IMR-90 (cell line): ENCODE measurements at regions not wholly inside any gene's neighbourhood (a gene's known extent, or its start where the extent isn't known, plus 50 kb on each side); places are given as distances from the start of the nearest gene placed in this dataset.
"Not testable (repeated sequence)": the region's sequence is repeated elsewhere in the genome, so short reads cannot be mapped to it uniquely, and the experiment has no call there.

Source experiments
- ATAC-seq: fragments of 200-7000 bp; cut with Tn5 transposase; 2 replicates; pipeline ENCODE4 v1.9.1; 2020; ENCODE audit warnings: low read depth, mild to moderate bottlenecking, moderate library complexity
- BruUV-seq: library from RNA; stranded (reverse); fragments of 400-500 nt; replicated peaks from 2 replicates; lab custom pipeline; 2021; lab: Mats Ljungman, UMichigan
- CTCF ChIA-PET: fragments of 300-600 bp; formaldehyde crosslinking; extraction: SDS; loops from one replicate; lab custom pipeline; 2021; ENCODE audit warnings: antibody characterized with exemption; lab: Yijun Ruan, JAX
- POLR2A ChIA-PET: fragments of 300-600 bp; sonication (Branson Sonifier 250); formaldehyde crosslinking; loops from one replicate; lab custom pipeline; 2022; ENCODE audit warnings: antibody characterized with exemption; ENCODE audit not compliant: unreplicated experiment; lab: Charles Lee
- DNase-seq: peaks from one replicate; pipeline ENCODE4 v3.0.0; 2013
- H2AFZ ChIP-seq: replicated peaks from 2 replicates; pipeline ENCODE3; 2013; ENCODE audit warnings: low read length, mild to moderate bottlenecking; ENCODE audit not compliant: poor library complexity
- H2AK5ac ChIP-seq: 2 replicates; pipeline ENCODE4 v1.6.1; 2013; ENCODE audit warnings: low read depth, low read length, inconsistent platforms
- H2AK9ac ChIP-seq: replicated peaks from 2 replicates; pipeline ENCODE3; 2013; ENCODE audit warnings: mild to moderate bottlenecking, low read depth, low read length, moderate library complexity; ENCODE audit not compliant: poor library complexity
- H2BK120ac ChIP-seq: 2 replicates; pipeline ENCODE4 v1.6.1; 2013; ENCODE audit warnings: low read depth, low read length, inconsistent platforms
- H2BK15ac ChIP-seq: 3 replicates; pipeline ENCODE4 v1.6.1; 2013; ENCODE audit warnings: low read depth, low read length, inconsistent platforms
- H2BK20ac ChIP-seq: 2 replicates; pipeline ENCODE4 v1.6.1; 2013; ENCODE audit warnings: low read depth, mild to moderate bottlenecking, inconsistent platforms, low read length, moderate library complexity
- H2BK5ac ChIP-seq: 2 replicates; pipeline ENCODE4 v1.6.1; 2013; ENCODE audit warnings: mild to moderate bottlenecking, low read depth, low read length, inconsistent platforms; ENCODE audit not compliant: poor library complexity, severe bottlenecking
- H3K14ac ChIP-seq: replicated peaks from 2 replicates; pipeline ENCODE4 v1.6.1; 2013; ENCODE audit warnings: low read depth, low read length, inconsistent platforms
- H3K18ac ChIP-seq: 2 replicates; pipeline ENCODE4 v1.6.1; 2013; ENCODE audit warnings: low read depth, low read length, control low read depth
- H3K23ac ChIP-seq: 2 replicates; pipeline ENCODE4 v1.6.1; 2013; ENCODE audit warnings: low read depth, low read length, inconsistent platforms
- H3K27ac ChIP-seq: 2 replicates; pipeline ENCODE4 v1.5.1; 2013; ENCODE audit warnings: mild to moderate bottlenecking, control low read depth, low read length; ENCODE audit not compliant: insufficient read depth
- H3K27me3 ChIP-seq: 2 replicates; pipeline ENCODE4 v1.6.1; 2013; ENCODE audit warnings: low read length; ENCODE audit not compliant: control insufficient read depth, insufficient read depth
- H3K36me3 ChIP-seq: 2 replicates; pipeline ENCODE4 v1.6.1; 2013; ENCODE audit warnings: low read length, mixed read lengths; ENCODE audit not compliant: control insufficient read depth, insufficient read depth
- H3K4ac ChIP-seq: 2 replicates; pipeline ENCODE4 v1.6.1; 2013; ENCODE audit warnings: low read depth, low read length, inconsistent platforms
- H3K4me1 ChIP-seq: 2 replicates; pipeline ENCODE4 v1.6.1; 2013; ENCODE audit warnings: low read length, mixed read lengths; ENCODE audit not compliant: control insufficient read depth, insufficient read depth
- H3K4me2 ChIP-seq: 2 replicates; pipeline ENCODE4 v1.6.1; 2013; ENCODE audit warnings: low read depth, mild to moderate bottlenecking, control low read depth, low read length, moderate library complexity
- H3K4me3 ChIP-seq: 2 replicates; pipeline ENCODE4 v1.5.1; 2013; ENCODE audit warnings: low read depth, mild to moderate bottlenecking, control low read depth, low read length, moderate library complexity; ENCODE audit not compliant: insufficient read depth
- H3K56ac ChIP-seq: 2 replicates; pipeline ENCODE4 v1.6.1; 2013; ENCODE audit warnings: low read length, inconsistent platforms; ENCODE audit not compliant: insufficient read depth; ENCODE audit errors: extremely low read depth
- H3K79me1 ChIP-seq, 2 experiments: 2 replicates each; pipeline ENCODE4 v1.6.1; 2013; ENCODE audit warnings: low read length in 2 of 2, inconsistent platforms in 1 of 2, low read depth in 1 of 2
- H3K9ac ChIP-seq: 2 replicates; pipeline ENCODE4 v1.6.1; 2013; ENCODE audit warnings: low read depth, low read length, control low read depth
- H3K9me1 ChIP-seq: 2 replicates; pipeline ENCODE4 v1.6.1; 2013; ENCODE audit warnings: low read length, inconsistent platforms; ENCODE audit not compliant: insufficient read depth
- H3K9me3 ChIP-seq: 2 replicates; pipeline ENCODE4 v1.6.1; 2013; ENCODE audit warnings: low read length; ENCODE audit not compliant: control insufficient read depth, insufficient read depth
- H4K20me1 ChIP-seq: 2 replicates; pipeline ENCODE4 v1.6.1; 2013; ENCODE audit warnings: low read length, inconsistent platforms; ENCODE audit not compliant: insufficient read depth
- H4K5ac ChIP-seq: 2 replicates; pipeline ENCODE4 v1.6.1; 2013; ENCODE audit warnings: mild to moderate bottlenecking, low read depth, low read length, control low read depth
- H4K8ac ChIP-seq, 2 experiments: 2 replicates each; pipeline ENCODE4 v1.6.1; 2013; ENCODE audit warnings: low read depth in 2 of 2, low read length in 2 of 2, control low read depth in 1 of 2, inconsistent platforms in 1 of 2
- H4K91ac ChIP-seq: 2 replicates; pipeline ENCODE4 v1.6.1; 2013; ENCODE audit warnings: low read depth, low read length, inconsistent platforms; ENCODE audit not compliant: insufficient read depth
- WGBS, 2 experiments: methylation state at CpG; one replicate each; pipeline versions ENCODE4 v1.1.5 to v1.1.7; 2013; ENCODE audit warnings: missing lambda C conversion rate in 2 of 2; ENCODE audit not compliant: insufficient read length in 1 of 2; ENCODE audit errors: extremely low coverage in 2 of 2; 5-methylcytosine and 5-hydroxymethylcytosine counted together
- dilution Hi-C: fragments of 300-500 bp; cut with HindIII; formaldehyde crosslinking; loops from one replicate; pipeline ENCODE4 v1.14.3; 2018; ENCODE audit warnings: low sequenced_read_pairs; ENCODE audit not compliant: unreplicated experiment
- in situ Hi-C: fragments of 300-500 bp; cut with MboI; formaldehyde crosslinking; loops from 3 replicates; pipeline ENCODE4 v1.14.3; 2019; ENCODE audit warnings: low sequenced_read_pairs, inconsistent platforms, mixed read lengths
- intact Hi-C: fragments of 100-400 bp; cut with micrococcal nuclease; formaldehyde crosslinking; loops from 2 replicates; pipeline ENCODE4 v1.10.0; 2022

GRCh38 chr5:118284230-118284629, 704.1 kb downstream of the DTWD2 start:
- H3K14ac ChIP-seq, H2AK5ac ChIP-seq, in situ Hi-C loops, H3K4me1 ChIP-seq, H3K18ac ChIP-seq, H3K4me2 ChIP-seq, H3K27ac ChIP-seq, H2AK9ac ChIP-seq, H3K9ac ChIP-seq, H2AFZ ChIP-seq, H2BK15ac ChIP-seq, H3K56ac ChIP-seq, DNase-seq, intact Hi-C loops, POLR2A ChIA-PET, CTCF ChIA-PET, H4K91ac ChIP-seq, H2BK20ac ChIP-seq, H3K36me3 ChIP-seq, H3K4ac ChIP-seq, H3K4me3 ChIP-seq, BruUV-seq, H3K79me1 ChIP-seq, H4K5ac ChIP-seq, H3K9me3 ChIP-seq, H3K9me1 ChIP-seq, H2BK5ac ChIP-seq, H4K20me1 ChIP-seq, H3K23ac ChIP-seq, H4K8ac ChIP-seq, ATAC-seq, H3K27me3 ChIP-seq, dilution Hi-C loops, H2BK120ac ChIP-seq: not testable (repeated sequence)
- WGBS, 2 experiments = no CpG with 5 or more reads among the region's 4 CpGs

GRCh38 chr5:118282480-118283038, 705.8 kb downstream of the DTWD2 start:
- H3K4me1 ChIP-seq, H2BK120ac ChIP-seq, H2AFZ ChIP-seq, POLR2A ChIA-PET, H3K23ac ChIP-seq, H4K5ac ChIP-seq, H4K91ac ChIP-seq, H2BK20ac ChIP-seq, intact Hi-C loops, H4K20me1 ChIP-seq, H3K56ac ChIP-seq, BruUV-seq, H3K9ac ChIP-seq, H2BK15ac ChIP-seq, H2AK5ac ChIP-seq, H2BK5ac ChIP-seq, H3K9me1 ChIP-seq, ATAC-seq, in situ Hi-C loops, H3K36me3 ChIP-seq, H3K9me3 ChIP-seq, dilution Hi-C loops, H3K4ac ChIP-seq, H3K4me2 ChIP-seq, H3K4me3 ChIP-seq, DNase-seq, H3K79me1 ChIP-seq, H4K8ac ChIP-seq, H3K27me3 ChIP-seq, H2AK9ac ChIP-seq, H3K14ac ChIP-seq, H3K18ac ChIP-seq, CTCF ChIA-PET, H3K27ac ChIP-seq: not testable (repeated sequence)
- WGBS, 2 experiments = no CpG with 5 or more reads among the region's 42 CpGs
